ENCODE measurements at regions not wholly inside any gene's neighbourhood (a gene's known extent, or its start where the extent isn't known, plus 50 kb on each side); places are given as distances from the start of the nearest gene placed in this dataset.

DNA sequence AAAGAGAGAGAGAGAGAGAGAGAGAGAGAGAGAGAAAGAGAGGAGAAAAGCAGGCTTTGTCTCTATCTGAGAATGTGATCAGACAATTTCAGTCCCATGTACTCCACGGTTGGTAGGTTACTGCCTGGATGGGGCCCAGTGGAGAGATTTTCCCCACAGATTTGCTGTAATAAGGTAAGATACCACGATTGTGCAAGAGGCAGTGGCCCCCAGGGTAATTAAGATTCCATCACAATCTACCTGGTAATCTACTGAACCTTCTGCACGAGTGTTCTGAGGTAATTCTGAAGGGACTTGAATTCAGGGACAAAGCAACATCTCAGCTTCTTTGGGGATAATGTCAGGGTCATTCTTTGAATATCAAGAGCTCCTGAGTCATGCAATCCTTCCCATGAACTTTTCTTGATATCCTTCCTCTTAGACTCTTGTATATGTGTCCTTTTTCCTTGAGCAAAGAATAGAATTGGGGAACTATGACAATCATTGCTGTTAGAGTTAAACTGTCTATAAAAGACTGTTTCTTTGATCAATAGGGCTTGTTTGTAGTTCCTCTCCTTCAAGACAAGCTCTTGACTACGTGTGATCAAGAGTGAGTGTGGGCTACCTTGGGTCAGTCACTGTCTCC, 306.6 kb downstream of the MAF start:
- Histone ChIP-seq H3K79me2 (ENCODE audit: control insufficient read depth, insufficient read depth, low read length) (no peaks in the 10 kb centered on the region), H3K27ac (ENCODE audit: control insufficient read depth, insufficient read depth, low read length) (no peak overlapping the region), H3K4me2 (ENCODE audit: control insufficient read depth, extremely low read depth, insufficient read depth, low read depth, low read length) (no peak overlapping the region), H3K9me3 (ENCODE audit: control insufficient read depth, low read depth, low read length) (no peaks in the 10 kb centered on the region), H3K4me3 (ENCODE audit: control insufficient read depth in 2 of 3, extremely low read depth in 1 of 3, insufficient read depth in 2 of 3, low read depth in 1 of 3, low read length in 3 of 3) (no peak overlapping the region), H4K20me1 (ENCODE audit: control insufficient read depth, extremely low read depth, insufficient read depth, low read length) (no peaks in the 10 kb centered on the region), H2AFZ (ENCODE audit: control insufficient read depth, low read length) (no peak overlapping the region), H3K27me3 (ENCODE audit: control insufficient read depth, extremely low read depth, insufficient read depth, low read length) (peaks cover 6% of the 10 kb centered on the region), H3K36me3 (ENCODE audit: control insufficient read depth in 2 of 2, extremely low read depth in 1 of 2, insufficient read depth in 2 of 2, low read length in 2 of 2) (no peaks in the 10 kb centered on the region), H3K9me1 (ENCODE audit: control insufficient read depth, extremely low read depth, insufficient read depth, low read length) (no peaks in the 10 kb centered on the region), H3K4me1 (ENCODE audit: control insufficient read depth, extremely low read depth, insufficient read depth, low read length) (no peaks in the 10 kb centered on the region), H3K9ac (ENCODE audit: control insufficient read depth, extremely low read depth, insufficient read depth, low read length) (no peak overlapping the region)
- dilution Hi-C loops (cut with MboI; ENCODE audit: extremely low pct_ligation_motif_present, low sequenced_read_pairs), result no loop called here
- FAIRE-seq, result no peak
- TF ChIP-seq, protein P1, sequence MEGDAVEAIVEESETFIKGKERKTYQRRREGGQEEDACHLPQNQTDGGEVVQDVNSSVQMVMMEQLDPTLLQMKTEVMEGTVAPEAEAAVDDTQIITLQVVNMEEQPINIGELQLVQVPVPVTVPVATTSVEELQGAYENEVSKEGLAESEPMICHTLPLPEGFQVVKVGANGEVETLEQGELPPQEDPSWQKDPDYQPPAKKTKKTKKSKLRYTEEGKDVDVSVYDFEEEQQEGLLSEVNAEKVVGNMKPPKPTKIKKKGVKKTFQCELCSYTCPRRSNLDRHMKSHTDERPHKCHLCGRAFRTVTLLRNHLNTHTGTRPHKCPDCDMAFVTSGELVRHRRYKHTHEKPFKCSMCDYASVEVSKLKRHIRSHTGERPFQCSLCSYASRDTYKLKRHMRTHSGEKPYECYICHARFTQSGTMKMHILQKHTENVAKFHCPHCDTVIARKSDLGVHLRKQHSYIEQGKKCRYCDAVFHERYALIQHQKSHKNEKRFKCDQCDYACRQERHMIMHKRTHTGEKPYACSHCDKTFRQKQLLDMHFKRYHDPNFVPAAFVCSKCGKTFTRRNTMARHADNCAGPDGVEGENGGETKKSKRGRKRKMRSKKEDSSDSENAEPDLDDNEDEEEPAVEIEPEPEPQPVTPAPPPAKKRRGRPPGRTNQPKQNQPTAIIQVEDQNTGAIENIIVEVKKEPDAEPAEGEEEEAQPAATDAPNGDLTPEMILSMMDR (optimal IDR thresholded peaks at IDR 0.05 in 1 of 3, IDR thresholded peaks at IDR 0.05 in 1 of 3, conservative IDR thresholded peaks at IDR 0.05 in 1 of 3; ENCODE audit: extremely low read depth in 1 of 3, insufficient read depth in 2 of 3, low read length in 3 of 3), result no peak
- TF ChIP-seq EZH2 (IDR thresholded peaks at IDR 0.05; ENCODE audit: low read length), result no peak
- DNase-seq (ENCODE audit: low read depth, low spot score), result no peak

DNA sequence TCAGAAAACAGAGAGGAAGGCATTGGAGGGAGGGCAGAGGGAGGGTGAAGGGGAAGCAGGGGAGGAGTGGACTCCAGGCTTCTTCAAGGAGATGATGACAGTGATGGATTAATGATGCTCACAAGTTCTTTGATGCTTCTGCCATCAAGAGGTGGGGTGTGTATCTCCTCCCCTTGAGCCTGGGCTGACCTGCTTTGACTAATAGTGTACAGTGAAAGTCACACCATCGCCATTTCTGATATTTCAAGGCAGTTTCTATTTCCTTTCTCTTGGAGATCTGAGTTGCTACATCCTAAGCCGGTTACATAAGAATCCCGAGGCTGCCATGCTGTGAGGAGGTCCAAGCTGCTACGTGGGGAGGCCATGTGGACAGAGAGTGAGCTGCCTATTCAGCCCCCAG, 312.5 kb downstream of the MAF start:
- TF ChIP-seq, protein P1 (optimal IDR thresholded peaks at IDR 0.05 in 1 of 3, IDR thresholded peaks at IDR 0.05 in 1 of 3, conservative IDR thresholded peaks at IDR 0.05 in 1 of 3; ENCODE audit: extremely low read depth in 1 of 3, insufficient read depth in 2 of 3, low read length in 3 of 3), result no peak
- TF ChIP-seq EZH2 (IDR thresholded peaks at IDR 0.05; ENCODE audit: low read length), result no peak
- Histone ChIP-seq H3K36me3 (ENCODE audit: control insufficient read depth in 2 of 2, extremely low read depth in 1 of 2, insufficient read depth in 2 of 2, low read length in 2 of 2) (no peaks in the 10 kb centered on the region), H3K9ac (ENCODE audit: control insufficient read depth, extremely low read depth, insufficient read depth, low read length) (no peak overlapping the region), H3K9me1 (ENCODE audit: control insufficient read depth, extremely low read depth, insufficient read depth, low read length) (no peaks in the 10 kb centered on the region), H3K9me3 (ENCODE audit: control insufficient read depth, low read depth, low read length) (no peaks in the 10 kb centered on the region), H3K4me2 (ENCODE audit: control insufficient read depth, extremely low read depth, insufficient read depth, low read depth, low read length) (no peak overlapping the region), H3K79me2 (ENCODE audit: control insufficient read depth, insufficient read depth, low read length) (no peaks in the 10 kb centered on the region), H4K20me1 (ENCODE audit: control insufficient read depth, extremely low read depth, insufficient read depth, low read length) (no peaks in the 10 kb centered on the region), H3K4me3 (ENCODE audit: control insufficient read depth in 2 of 3, extremely low read depth in 1 of 3, insufficient read depth in 2 of 3, low read depth in 1 of 3, low read length in 3 of 3) (no peak overlapping the region), H3K4me1 (ENCODE audit: control insufficient read depth, extremely low read depth, insufficient read depth, low read length) (no peaks in the 10 kb centered on the region), H3K27ac (ENCODE audit: control insufficient read depth, insufficient read depth, low read length) (no peak overlapping the region), H2AFZ (ENCODE audit: control insufficient read depth, low read length) (no peak overlapping the region), H3K27me3 (ENCODE audit: control insufficient read depth, extremely low read depth, insufficient read depth, low read length) (peaks cover 6% of the 10 kb centered on the region)
- DNase-seq (ENCODE audit: low read depth, low spot score) (no peak), FAIRE-seq (no peak)
- dilution Hi-C loops (cut with MboI; ENCODE audit: extremely low pct_ligation_motif_present, low sequenced_read_pairs), result no loop called here

Measured in keratinocyte (primary cell).